ENCODE measurements at regions not wholly inside any gene's neighbourhood (a gene's known extent, or its start where the extent isn't known, plus 50 kb on each side); places are given as distances from the start of the nearest gene placed in this dataset.

DNA sequence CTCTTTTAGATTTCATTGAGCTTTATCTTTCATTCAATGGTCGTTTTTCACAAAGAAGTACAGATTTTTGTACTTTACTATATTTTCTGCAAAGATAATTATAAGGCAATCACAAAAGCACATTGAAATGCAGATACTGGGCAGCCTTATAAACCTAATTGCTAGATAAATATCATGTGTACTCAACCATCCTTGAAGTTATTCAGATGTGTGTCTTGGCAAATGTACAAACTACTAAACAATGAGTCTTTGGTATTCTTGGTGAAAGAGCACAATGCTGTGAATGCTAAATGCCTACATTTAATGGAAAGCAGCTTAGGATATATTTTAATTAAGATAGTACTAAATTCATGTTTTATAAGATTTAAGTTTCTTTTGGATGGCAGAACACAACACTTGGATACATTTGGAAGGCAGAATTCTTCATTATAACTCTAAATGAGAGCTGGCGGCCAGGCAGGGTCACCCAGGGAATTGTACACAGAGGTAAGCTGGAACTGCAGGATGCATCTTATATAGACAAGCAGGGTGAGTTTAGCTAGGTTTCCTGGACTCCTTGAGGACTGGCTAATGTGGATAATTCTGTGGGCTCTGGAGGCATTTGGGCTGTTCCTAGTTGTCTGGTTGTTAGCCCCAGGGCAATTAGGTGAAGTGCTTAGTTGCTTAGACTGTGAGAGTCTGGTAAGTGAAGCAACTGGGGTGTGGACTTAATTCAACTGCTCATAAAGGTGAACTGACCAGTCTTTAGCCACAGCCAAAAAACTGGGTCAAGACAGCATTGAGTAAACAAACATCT is 286.6 kb downstream of the PCDH20 start:
- Histone ChIP-seq H3K9me3 (no peaks in the 10 kb centered on the region), H3K4me1 (no peaks in the 10 kb centered on the region), H3K4me3 (no peak overlapping the region), H3K9ac (ENCODE audit: low read depth in 2 of 2, low read length in 2 of 2) (no peak overlapping the region), H3K36me3 (no peaks in the 10 kb centered on the region), H3K27ac (no peak overlapping the region), H3K27me3 (no peaks in the 10 kb centered on the region)
- intact Hi-C loops (cut with DNase I): loop anchor here (5.0 to 10.0 kb wide), 2 partner anchors 126 to 283 kb away; no protein-coding TSS in a partner anchor
- TF ChIP-seq, protein P1, sequence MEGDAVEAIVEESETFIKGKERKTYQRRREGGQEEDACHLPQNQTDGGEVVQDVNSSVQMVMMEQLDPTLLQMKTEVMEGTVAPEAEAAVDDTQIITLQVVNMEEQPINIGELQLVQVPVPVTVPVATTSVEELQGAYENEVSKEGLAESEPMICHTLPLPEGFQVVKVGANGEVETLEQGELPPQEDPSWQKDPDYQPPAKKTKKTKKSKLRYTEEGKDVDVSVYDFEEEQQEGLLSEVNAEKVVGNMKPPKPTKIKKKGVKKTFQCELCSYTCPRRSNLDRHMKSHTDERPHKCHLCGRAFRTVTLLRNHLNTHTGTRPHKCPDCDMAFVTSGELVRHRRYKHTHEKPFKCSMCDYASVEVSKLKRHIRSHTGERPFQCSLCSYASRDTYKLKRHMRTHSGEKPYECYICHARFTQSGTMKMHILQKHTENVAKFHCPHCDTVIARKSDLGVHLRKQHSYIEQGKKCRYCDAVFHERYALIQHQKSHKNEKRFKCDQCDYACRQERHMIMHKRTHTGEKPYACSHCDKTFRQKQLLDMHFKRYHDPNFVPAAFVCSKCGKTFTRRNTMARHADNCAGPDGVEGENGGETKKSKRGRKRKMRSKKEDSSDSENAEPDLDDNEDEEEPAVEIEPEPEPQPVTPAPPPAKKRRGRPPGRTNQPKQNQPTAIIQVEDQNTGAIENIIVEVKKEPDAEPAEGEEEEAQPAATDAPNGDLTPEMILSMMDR (IDR thresholded peaks at IDR 0.05): no peak
- DNase-seq: no peak

DNA sequence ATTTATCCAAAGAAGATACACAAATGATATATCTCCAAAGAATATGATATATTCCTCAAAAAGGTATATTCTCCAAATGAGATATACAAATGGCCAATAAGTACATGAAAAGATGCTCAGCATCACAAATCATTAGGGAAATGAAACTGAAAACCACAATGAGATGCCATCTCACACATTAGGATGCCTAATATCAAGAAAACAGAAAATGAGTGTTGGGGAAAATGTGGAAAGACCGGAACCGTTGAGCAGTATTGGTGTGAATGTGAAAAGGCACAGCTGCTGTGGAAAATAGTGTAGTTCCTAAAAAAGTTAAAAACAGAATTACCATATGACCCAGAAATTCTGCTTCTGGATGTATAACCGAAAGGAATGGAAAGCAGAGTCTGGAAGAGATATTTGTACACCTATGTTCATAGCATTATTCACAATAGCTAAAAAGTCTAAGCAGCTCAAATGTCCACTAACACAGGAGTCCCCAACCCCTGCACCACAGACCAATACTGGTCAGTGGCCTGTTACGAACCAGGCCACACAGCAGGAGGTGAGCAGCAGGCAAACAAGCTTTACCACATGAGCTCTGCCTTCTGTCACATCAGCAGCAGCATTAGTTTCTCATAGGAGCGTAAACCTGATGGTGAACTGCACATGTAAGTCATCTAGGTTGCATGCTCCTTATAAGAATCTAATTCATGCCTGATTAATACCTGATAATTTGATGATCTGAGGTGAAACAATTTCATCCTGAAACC is 291.9 kb downstream of the PCDH20 start:
- Histone ChIP-seq H3K36me3 (no peaks in the 10 kb centered on the region), H3K9me3 (no peaks in the 10 kb centered on the region), H3K27ac (no peak overlapping the region), H3K9ac (ENCODE audit: low read depth in 2 of 2, low read length in 2 of 2) (no peak overlapping the region), H3K4me1 (no peaks in the 10 kb centered on the region), H3K4me3 (no peak overlapping the region), H3K27me3 (no peaks in the 10 kb centered on the region)
- intact Hi-C loops (cut with DNase I): loop anchor here (10.0 kb wide), 1 partner anchor 131 kb away; no protein-coding TSS in a partner anchor
- DNase-seq: no peak
- TF ChIP-seq, protein P1 (IDR thresholded peaks at IDR 0.05): no peak

DNA sequence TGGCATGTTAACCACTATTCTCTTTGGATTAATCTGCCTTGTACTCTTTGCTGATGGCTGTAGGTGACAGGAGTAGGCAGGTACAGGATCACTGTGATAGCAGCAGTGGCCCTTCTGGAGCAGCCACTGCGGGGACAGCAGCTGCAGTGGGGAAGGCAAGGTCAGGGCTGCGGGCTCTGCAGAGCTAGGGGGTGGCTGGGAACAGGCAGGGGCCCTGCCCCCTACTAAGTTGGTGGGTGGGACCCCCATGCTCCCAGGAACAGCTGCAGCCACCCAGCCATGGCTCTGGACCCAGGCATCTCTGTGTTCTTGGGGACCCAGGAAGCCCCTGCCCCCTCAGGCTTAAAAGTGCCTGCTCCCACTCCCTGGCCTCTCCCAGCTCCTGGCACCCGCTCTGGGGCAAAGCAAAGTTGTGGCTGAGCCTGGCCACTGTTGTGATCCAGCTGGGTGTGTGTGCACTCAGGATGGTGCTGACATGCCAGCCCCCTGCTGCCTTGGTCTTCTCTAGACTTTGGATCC is 302.4 kb downstream of the PCDH20 start:
- no peak for DNase-seq
- TF ChIP-seq, protein P1 (IDR thresholded peaks at IDR 0.05): no peak
- no peak overlapping the region for H3K9ac ChIP-seq (ENCODE audit: low read depth in 2 of 2, low read length in 2 of 2)
- intact Hi-C loops (cut with DNase I): no loop called here
- no peaks in the 10 kb centered on the region for H3K4me1 ChIP-seq
- H3K36me3 ChIP-seq: no peaks in the 10 kb centered on the region
- no peak overlapping the region for H3K27ac ChIP-seq
- no peaks in the 10 kb centered on the region for H3K27me3 ChIP-seq
- H3K4me3 ChIP-seq: no peak overlapping the region
- H3K9me3 ChIP-seq: no peaks in the 10 kb centered on the region

DNA sequence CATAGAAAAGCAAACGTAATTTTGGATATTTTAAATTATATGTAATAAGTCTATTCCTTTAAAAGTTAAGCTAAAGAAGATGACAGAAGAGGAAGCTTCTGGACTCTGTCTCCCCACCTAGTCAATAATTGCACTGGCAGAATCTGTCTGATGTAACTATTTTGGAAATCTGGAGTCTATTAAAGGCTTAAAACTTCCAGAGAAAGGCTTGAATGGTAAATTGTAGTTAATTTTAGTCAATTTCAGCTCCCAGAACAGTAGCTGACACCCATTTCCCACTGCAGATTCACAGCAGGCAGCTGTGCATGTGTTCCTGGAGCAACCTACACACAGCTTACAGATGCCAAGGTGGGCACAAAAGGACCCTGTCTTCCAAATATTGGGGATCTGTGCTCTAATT is 304.1 kb downstream of the PCDH20 start:
- TF ChIP-seq, protein P1 (IDR thresholded peaks at IDR 0.05): no peak
- Histone ChIP-seq H3K9ac (ENCODE audit: low read depth in 2 of 2, low read length in 2 of 2) (no peak overlapping the region), H3K27me3 (no peaks in the 10 kb centered on the region), H3K36me3 (no peaks in the 10 kb centered on the region), H3K9me3 (no peaks in the 10 kb centered on the region), H3K4me1 (no peaks in the 10 kb centered on the region), H3K27ac (no peak overlapping the region), H3K4me3 (no peak overlapping the region)
- intact Hi-C loops (cut with DNase I): no loop called here
- no peak for DNase-seq

DNA sequence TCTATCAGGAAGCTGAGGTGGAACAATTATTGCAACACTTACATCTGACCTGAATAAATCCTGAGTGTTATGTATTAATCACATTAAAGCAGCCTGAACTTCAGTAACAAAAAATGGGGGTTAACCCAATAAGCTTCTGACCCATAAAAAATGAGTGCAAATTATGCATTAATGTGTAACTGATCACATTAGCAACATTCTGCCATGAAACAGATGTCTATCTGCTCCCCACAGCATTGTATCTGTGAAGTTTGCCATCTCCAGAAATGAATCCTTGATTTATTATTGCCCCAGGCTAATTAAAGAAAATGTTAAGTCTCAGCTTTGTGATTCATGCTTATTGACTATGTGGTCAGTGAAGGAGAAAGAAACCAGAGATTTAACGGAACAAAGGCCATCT is 304.9 kb downstream of the PCDH20 start:
- Histone ChIP-seq H3K36me3 (no peaks in the 10 kb centered on the region), H3K9ac (ENCODE audit: low read depth in 2 of 2, low read length in 2 of 2) (no peak overlapping the region), H3K27ac (no peak overlapping the region), H3K4me1 (no peaks in the 10 kb centered on the region), H3K27me3 (no peaks in the 10 kb centered on the region), H3K4me3 (no peak overlapping the region), H3K9me3 (no peaks in the 10 kb centered on the region)
- DNase-seq: no peak
- TF ChIP-seq, protein P1 (IDR thresholded peaks at IDR 0.05): no peak
- intact Hi-C loops (cut with DNase I): no loop called here

Measured in colonic mucosa (tissue), 4 donors.